HG03460 (cell line): ENCODE measurements at regions not wholly inside any gene's neighbourhood (a gene's known extent, or its start where the extent isn't known, plus 50 kb on each side); places are given as distances from the start of the nearest gene placed in this dataset.

Experiments
- ATAC-seq: cut with Tn5 transposase; IDR thresholded peaks from one replicate; pipeline ENCODE4 v1.9.1; 2021; ENCODE audit not compliant: unreplicated experiment

- no peak for ATAC-seq
These were observed 2003.0 kb upstream of the LRRTM1 start for GRCh38 chr2:82307511-82307910.

DNA sequence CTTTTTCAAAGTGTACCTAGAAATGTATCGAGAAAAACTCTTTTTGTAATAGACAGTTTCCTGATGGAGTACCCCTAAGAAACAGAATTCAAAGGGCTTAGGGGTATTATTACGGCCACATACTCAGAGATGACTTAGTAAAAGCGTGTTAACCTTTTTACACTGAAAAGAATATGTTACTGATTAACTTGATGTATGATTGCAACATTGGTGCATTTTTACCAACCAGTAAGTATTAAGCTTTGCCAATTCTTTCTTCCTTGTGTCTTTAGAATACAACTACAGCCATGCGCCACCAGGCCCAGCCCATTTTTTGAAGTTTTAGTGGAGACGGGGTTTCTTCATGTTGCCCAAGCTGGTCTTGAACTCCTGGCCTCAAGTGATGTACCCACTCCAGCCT, 1997.0 kb upstream of the LRRTM1 start:
- ATAC-seq, result no peak

DNA sequence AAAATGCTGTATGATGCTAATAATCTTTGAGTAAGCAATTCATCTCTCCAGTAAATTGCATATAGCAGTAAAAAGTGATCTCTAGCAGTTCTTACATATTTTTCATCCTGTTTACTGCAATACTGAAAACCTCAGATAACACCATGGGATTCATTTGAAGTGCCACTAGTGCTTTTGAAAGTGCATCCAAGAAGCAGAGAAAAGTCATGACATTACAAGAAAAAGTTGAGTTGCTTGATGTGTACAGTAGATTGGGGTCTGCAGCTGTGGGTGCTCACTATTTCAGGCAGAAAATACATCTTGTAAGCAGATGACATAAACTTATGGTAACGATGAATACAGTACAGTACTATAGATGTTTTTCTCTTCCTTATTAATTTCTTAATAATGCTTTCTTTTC, 1984.9 kb upstream of the LRRTM1 start:
- no peak for ATAC-seq

DNA sequence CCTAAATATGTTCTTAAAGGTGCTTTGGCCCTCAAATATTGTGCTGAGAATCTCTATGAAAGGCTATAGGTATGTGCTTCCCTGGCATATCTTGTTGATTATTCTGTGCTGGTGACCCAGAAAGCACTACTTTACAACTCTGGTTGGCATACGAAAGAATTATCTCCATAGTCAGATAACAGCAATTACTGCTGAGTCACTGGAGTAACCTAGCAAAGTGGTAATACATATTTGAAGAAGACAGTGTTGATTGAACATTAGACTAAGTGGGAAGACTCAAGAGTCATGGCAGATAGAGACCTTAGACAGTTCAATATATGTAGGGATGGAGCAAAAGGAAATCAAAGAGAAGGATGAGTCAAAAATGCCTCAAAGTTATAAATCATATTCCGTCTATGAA, 1978.5 kb upstream of the LRRTM1 start:
- ATAC-seq, result no peak

- no peak for ATAC-seq
These were observed 1977.7 kb upstream of the LRRTM1 start for GRCh38 chr2:82282111-82282882.

DNA sequence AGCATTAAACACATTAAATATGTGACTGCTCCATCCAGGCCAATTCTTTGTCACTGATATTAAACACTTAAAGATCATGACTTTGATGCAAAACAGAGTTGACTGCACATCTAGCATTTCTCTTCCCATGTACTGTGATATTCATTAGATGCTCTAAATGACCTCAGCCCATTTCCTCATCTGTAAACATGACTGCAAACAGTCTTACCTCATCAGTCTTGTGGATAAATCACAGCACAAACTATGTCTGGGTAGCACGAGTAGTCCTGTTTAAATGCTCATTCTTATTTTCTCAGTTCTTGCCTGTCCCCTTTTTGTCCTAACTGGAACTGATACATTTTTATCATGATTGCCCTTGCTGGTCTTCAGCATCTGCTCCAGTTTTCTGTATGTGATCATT, 1974.8 kb upstream of the LRRTM1 start:
- no peak for ATAC-seq

DNA sequence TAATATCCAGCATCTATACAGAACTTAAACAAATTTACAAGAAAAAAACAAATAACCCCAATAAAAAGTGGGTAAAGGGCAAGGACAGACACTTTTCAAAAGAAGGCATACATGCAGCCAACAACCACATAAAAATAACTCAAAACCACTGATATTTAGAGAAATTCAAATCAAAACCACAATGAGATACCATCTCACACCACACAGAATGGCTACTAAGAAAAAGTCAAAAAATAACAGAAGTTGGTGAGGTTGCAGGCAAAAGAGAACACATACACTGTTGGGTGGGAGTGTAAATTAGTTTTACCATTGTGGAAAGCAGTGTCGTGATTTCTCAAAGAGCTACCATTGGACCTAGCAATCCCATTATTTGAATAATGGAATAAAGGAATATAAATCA, 1973.9 kb upstream of the LRRTM1 start:
- ATAC-seq, result no peak

DNA sequence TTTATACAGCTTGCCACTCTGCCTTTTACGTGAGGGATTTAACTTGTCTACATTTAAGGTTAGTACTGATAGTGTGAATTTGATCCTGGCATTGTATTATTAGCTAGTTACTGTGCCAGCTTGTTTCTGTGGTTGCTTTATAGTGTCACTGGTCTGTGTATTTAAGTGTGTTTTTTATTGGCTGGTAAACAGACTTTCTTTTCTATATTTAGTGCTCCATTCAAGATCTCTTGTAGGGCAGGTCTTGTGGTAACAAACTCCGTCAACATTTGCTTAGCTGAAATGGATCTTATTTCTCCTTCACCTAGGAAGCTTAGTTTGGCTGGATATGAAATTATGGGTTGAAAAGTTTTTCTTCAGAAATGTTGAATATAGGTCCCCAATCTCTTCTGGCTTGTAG, 1971.0 kb upstream of the LRRTM1 start:
- no peak for ATAC-seq

DNA sequence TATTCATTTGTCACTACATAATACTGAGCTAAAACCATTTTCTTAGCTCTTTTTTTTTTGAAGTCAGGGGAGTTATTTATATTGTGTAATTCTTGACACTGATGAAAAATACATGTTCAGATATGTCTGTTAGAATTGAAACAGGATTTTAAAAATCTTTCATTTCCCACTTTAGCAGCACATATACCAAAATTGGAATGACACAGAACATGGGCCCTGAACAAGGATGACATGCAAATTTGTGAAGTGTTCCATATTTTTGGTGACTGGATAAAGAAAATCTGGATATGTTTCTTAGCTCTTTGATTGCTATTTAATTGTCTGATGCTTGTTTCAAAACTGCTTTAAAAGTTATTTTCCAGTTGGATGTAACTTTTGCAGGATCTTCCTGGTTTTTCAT, 1963.9 kb upstream of the LRRTM1 start:
- no peak for ATAC-seq

- no peak for ATAC-seq
These were observed 1956.0 kb upstream of the LRRTM1 start for GRCh38 chr2:82260521-82260920.

GRCh38 chr2:82259551-82259950, 1955.0 kb upstream of the LRRTM1 start:
- no peak for ATAC-seq

DNA sequence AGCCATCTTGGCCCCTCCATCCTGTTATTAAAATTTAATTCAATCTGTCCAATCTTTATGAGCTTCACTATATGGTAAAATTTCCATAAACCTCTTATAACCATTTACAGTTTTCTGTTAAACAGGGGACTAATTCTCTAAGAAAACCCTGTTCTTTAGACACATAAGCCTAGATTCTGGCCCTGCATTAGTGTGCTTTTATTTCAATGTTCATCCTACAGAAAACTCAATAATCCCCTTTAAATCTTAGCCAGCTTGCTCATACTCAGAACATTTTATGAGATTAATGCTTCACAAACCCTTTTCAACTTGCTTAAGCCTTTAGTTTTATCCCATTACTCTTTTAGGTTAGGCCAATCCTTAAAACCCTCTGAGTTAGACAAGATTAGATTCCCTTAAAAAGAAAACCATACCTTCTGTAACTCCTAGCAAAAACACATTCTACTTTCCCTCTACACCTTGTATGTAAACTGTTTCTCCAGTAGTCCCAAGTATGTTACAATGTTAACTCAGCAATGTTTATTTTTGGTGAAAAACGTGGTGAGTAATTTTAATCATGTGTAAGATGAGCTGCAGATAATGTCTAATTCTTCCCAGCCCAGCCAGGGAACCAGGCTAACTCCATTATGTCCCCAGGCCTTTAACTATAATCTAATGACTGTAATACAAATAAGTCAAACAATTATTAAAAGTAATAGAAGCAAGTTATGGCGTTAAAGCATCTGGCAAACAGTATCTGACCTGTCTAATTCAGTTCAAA, 1953.4 kb upstream of the LRRTM1 start:
- ATAC-seq, result no peak

- ATAC-seq, result no peak
These were observed 1952.6 kb upstream of the LRRTM1 start for GRCh38 chr2:82256983-82257632.

DNA sequence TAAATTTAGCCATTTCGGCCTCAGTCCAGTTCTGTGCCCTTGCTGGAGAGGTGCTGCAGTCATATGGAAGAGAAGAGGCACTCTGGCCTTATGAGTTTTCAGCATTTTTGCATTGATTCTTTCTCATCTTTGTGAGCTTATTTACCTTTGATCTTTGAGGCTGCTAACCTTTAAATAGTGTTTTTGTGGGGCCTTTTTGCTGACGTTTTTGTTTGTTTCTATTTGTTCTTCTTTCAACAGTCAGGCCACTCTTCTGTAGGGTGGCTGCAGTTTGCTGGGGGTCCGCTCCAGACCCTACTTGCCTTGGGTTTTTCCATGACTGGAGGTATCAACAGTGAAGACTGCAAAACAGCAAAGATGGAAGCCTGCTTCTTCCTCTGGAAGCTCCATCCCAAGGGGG, 1951.7 kb upstream of the LRRTM1 start:
- ATAC-seq, result no peak

DNA sequence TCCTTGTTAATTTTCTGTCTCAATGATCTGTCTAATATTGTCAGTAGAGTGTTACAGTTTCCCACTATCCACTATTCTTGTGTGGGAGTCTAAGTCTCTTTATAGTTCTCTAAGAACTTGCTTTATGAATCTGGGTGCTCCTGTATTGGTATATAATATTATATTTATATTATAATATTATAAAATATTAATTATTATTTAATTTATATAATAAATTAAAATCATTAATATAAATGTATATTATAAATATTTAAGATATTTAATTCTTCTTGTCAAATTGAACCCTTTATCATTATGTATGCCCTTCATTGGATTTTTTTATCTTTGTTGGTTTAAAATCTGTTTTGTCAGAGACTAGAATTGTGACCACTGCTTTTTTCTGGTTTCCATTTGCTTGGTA, 1950.2 kb upstream of the LRRTM1 start:
- ATAC-seq, result no peak

DNA sequence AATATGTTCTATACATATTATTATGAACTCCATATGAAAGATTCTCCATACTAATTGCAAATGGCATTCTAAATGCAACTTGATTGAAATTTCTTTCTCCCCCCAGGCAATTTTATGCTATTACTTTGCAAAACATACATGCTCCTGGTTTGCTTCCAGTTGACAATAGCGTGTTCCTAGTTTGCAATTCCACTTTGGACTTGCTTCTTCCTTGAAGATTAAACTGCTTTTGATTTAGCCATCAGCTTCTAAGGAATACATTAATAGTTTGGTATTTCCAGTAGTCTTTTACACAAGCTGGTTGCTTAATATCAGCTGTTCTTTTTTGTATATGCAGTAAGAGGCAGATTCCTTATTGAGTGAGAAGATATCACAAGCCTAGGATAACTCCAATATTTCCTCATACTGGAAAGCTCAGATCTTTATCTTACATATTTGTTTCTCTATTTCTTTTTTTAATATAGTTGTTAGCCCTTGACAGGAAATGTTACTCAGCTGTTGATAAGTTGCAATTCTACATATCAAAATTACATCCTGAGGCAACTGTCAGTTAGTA, 1941.7 kb upstream of the LRRTM1 start:
- no peak for ATAC-seq

GRCh38 chr2:82239176-82239575, 1934.6 kb upstream of the LRRTM1 start:
- ATAC-seq, result no peak

DNA sequence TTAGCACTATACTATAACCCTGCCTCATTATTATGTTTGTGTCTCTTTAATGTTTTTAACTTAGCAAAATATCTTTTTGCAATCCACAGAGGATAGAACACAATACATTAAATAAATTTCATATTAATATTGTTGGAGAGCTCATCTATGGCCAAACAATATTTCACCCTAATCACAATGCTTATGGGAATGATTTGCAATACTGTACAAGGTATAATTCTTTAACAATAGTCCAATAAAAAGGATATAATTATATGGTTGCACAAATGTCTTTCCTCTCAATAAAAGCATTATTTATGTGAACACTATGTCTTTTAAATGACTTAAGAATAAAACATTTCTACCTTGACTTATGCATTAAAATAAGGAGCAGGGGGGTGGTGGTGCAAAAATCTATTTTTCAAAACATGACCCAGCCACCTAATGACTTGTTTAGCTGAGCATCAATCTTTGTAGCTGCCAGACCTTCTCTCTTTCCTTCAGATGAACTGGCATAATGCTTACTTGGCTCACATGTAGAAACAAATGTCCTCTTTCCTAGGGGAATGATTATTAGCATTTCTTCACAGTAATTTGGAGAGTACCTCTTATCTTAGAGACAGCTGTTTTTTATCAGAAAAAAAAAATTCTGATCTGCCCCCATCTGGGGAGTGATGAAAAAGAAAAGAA, 1933.6 kb upstream of the LRRTM1 start:
- no peak for ATAC-seq

GRCh38 chr2:82234283-82234874, 1929.8 kb upstream of the LRRTM1 start:
- no peak for ATAC-seq

GRCh38 chr2:82233806-82234205, 1929.3 kb upstream of the LRRTM1 start:
- no peak for ATAC-seq

- ATAC-seq, result no peak
These were observed 1925.9 kb upstream of the LRRTM1 start for GRCh38 chr2:82230406-82230805.
